ENCODE measurements at regions not wholly inside any gene's neighbourhood (a gene's known extent, or its start where the extent isn't known, plus 50 kb on each side); places are given as distances from the start of the nearest gene placed in this dataset.

GRCh38 chr5:24094081-24094679 is 550.6 kb downstream of the CDH10 start:
- no peak for TF ChIP-seq CTCF (IDR thresholded peaks at IDR 0.05)
- no peak for TF ChIP-seq POLR2A (IDR thresholded peaks at IDR 0.05)
- TF ChIP-seq POLR2AphosphoS5 (IDR thresholded peaks at IDR 0.05; ENCODE audit: insufficient read depth in 1 of 2, low read depth in 1 of 2): no peak
- intact Hi-C loops (cut with DNase I): loop anchor here (5.0 kb wide), 1 partner anchor 1037 kb away; no protein-coding TSS in a partner anchor

GRCh38 chr5:24102010-24102409 is 542.8 kb downstream of the CDH10 start:
- intact Hi-C loops (cut with DNase I): no loop called here
- no peak for DNase-seq (ENCODE audit: extremely low spot score in 2 of 2)
- no peak for TF ChIP-seq POLR2A (IDR thresholded peaks at IDR 0.05)
- no peak for TF ChIP-seq CTCF (IDR thresholded peaks at IDR 0.05)
- TF ChIP-seq POLR2AphosphoS5 (IDR thresholded peaks at IDR 0.05; ENCODE audit: insufficient read depth in 1 of 2, low read depth in 1 of 2): no peak
- Histone ChIP-seq H3K9me3 (no peaks in the 10 kb centered on the region), H3K4me3 (no peak overlapping the region), H3K36me3 (no peaks in the 10 kb centered on the region), H3K27ac (no peak overlapping the region), H3K4me1 (no peaks in the 10 kb centered on the region), H3K27me3 (no peaks in the 10 kb centered on the region)

More at GRCh38 chr5:24094081-24094679, 550.6 kb downstream of the CDH10 start:
- H3K36me3 ChIP-seq: no peaks in the 10 kb centered on the region
- no peak overlapping the region for H3K4me3 ChIP-seq
- H3K27ac ChIP-seq: no peak overlapping the region
- no peaks in the 10 kb centered on the region for H3K9me3 ChIP-seq
- H3K27me3 ChIP-seq: no peaks in the 10 kb centered on the region
- DNase-seq (ENCODE audit: extremely low spot score in 2 of 2): no peak
- no peaks in the 10 kb centered on the region for H3K4me1 ChIP-seq

GRCh38 chr5:24103451-24104023 is 541.2 kb downstream of the CDH10 start:
- H3K4me3 ChIP-seq: no peak overlapping the region
- H3K9me3 ChIP-seq: no peaks in the 10 kb centered on the region
- H3K4me1 ChIP-seq: no peaks in the 10 kb centered on the region
- H3K27me3 ChIP-seq: no peaks in the 10 kb centered on the region
- DNase-seq (ENCODE audit: extremely low spot score in 2 of 2): no peak
- no peak overlapping the region for H3K27ac ChIP-seq
- H3K36me3 ChIP-seq: no peaks in the 10 kb centered on the region
- TF ChIP-seq CTCF (IDR thresholded peaks at IDR 0.05) (no peak), POLR2A (IDR thresholded peaks at IDR 0.05) (no peak), POLR2AphosphoS5 (IDR thresholded peaks at IDR 0.05; ENCODE audit: insufficient read depth in 1 of 2, low read depth in 1 of 2) (no peak)
- intact Hi-C loops (cut with DNase I): no loop called here

GRCh38 chr5:24110004-24110615 is 534.7 kb downstream of the CDH10 start:
- TF ChIP-seq POLR2A (IDR thresholded peaks at IDR 0.05) (no peak), CTCF (IDR thresholded peaks at IDR 0.05) (no peak), POLR2AphosphoS5 (IDR thresholded peaks at IDR 0.05; ENCODE audit: insufficient read depth in 1 of 2, low read depth in 1 of 2) (no peak)
- intact Hi-C loops (cut with DNase I): no loop called here
- H3K4me3 ChIP-seq: no peak overlapping the region
- H3K4me1 ChIP-seq: no peaks in the 10 kb centered on the region
- H3K9me3 ChIP-seq: no peaks in the 10 kb centered on the region
- H3K36me3 ChIP-seq: no peaks in the 10 kb centered on the region
- no peaks in the 10 kb centered on the region for H3K27me3 ChIP-seq
- no peak for DNase-seq (ENCODE audit: extremely low spot score in 2 of 2)
- H3K27ac ChIP-seq: no peak overlapping the region

GRCh38 chr5:24112420-24112819 is 532.4 kb downstream of the CDH10 start:
- Histone ChIP-seq H3K4me1 (no peaks in the 10 kb centered on the region), H3K9me3 (no peaks in the 10 kb centered on the region), H3K4me3 (no peak overlapping the region), H3K36me3 (no peaks in the 10 kb centered on the region), H3K27me3 (no peaks in the 10 kb centered on the region), H3K27ac (no peak overlapping the region)
- DNase-seq (ENCODE audit: extremely low spot score in 2 of 2): no peak
- TF ChIP-seq POLR2AphosphoS5 (IDR thresholded peaks at IDR 0.05; ENCODE audit: insufficient read depth in 1 of 2, low read depth in 1 of 2): no peak
- TF ChIP-seq POLR2A (IDR thresholded peaks at IDR 0.05): no peak
- no peak for TF ChIP-seq CTCF (IDR thresholded peaks at IDR 0.05)
- intact Hi-C loops (cut with DNase I): no loop called here
